Neural progenitor cell (in vitro differentiated cells): ENCODE measurements at regions not wholly inside any gene's neighbourhood (a gene's known extent, or its start where the extent isn't known, plus 50 kb on each side); places are given as distances from the start of the nearest gene placed in this dataset.

Experiments used
- DNase-seq: peaks from one replicate; pipeline ENCODE4 v3.0.0-alpha.2; 2016; ENCODE audit warnings: low spot score
- H2AFZ ChIP-seq: fragments of 200-600 bp; sonication (generic); replicated peaks from 2 replicates; pipeline ENCODE4 v1.6.1; 2016; ENCODE audit warnings: antibody characterized with exemption
- H3F3A ChIP-seq: fragments of 200-600 bp; sonication (generic); 2 replicates; pipeline ENCODE4 v1.6.1; 2016; ENCODE audit warnings: antibody characterized with exemption, low read depth
- H3K27ac ChIP-seq: fragments of 200-600 bp; sonication (generic); 2 replicates; pipeline ENCODE4 v1.5.1; 2016; ENCODE audit warnings: mild to moderate bottlenecking
- H3K27me3 ChIP-seq: fragments of 200-600 bp; sonication (generic); 2 replicates; pipeline ENCODE4 v1.6.1; 2016; ENCODE audit warnings: mild to moderate bottlenecking, moderate library complexity
- H3K36me3 ChIP-seq: fragments of 200-600 bp; sonication (generic); 2 replicates; pipeline ENCODE4 v1.5.1; 2016
- H3K4me1 ChIP-seq: fragments of 200-600 bp; sonication (generic); 2 replicates; pipeline ENCODE4 v1.6.1; 2016; ENCODE audit warnings: mixed run types
- H3K4me2 ChIP-seq: fragments of 200-600 bp; sonication (generic); 2 replicates; pipeline ENCODE4 v1.6.1; 2016
- H3K4me3 ChIP-seq: fragments of 200-600 bp; sonication (generic); 2 replicates; pipeline ENCODE4 v1.5.1; 2016
- H3K79me2 ChIP-seq: fragments of 200-600 bp; sonication (generic); 2 replicates; pipeline ENCODE4 v1.6.1; 2016; ENCODE audit warnings: low read depth
- H3K9ac ChIP-seq: fragments of 200-600 bp; sonication (generic); 2 replicates; pipeline ENCODE4 v1.6.1; 2016
- H3K9me3 ChIP-seq: fragments of 200-600 bp; sonication (generic); 2 replicates; pipeline ENCODE4 v1.5.1; 2016; ENCODE audit warnings: low read depth
- H4K20me1 ChIP-seq: fragments of 200-600 bp; sonication (generic); 2 replicates; pipeline ENCODE4 v1.6.1; 2016; ENCODE audit warnings: low read depth
- H3K27ac Mint-ChIP-seq: 3 replicates; pipeline ENCODE4 v1.8.0; 2021; ENCODE audit warnings: mixed read lengths
- H3K27me3 Mint-ChIP-seq: 2 replicates; pipeline ENCODE4 v1.8.0; 2022; ENCODE audit warnings: low read depth, mild to moderate bottlenecking, inconsistent platforms, moderate library complexity, mixed read lengths; ENCODE audit not compliant: insufficient read depth
- H3K36me3 Mint-ChIP-seq: 3 replicates; pipeline ENCODE4 v1.8.0; 2021; ENCODE audit warnings: mixed read lengths
- H3K4me1 Mint-ChIP-seq: 3 replicates; pipeline ENCODE4 v1.8.0; 2021; ENCODE audit warnings: mixed read lengths
- H3K4me3 Mint-ChIP-seq: 3 replicates; pipeline ENCODE4 v1.8.0; 2021; ENCODE audit warnings: mild to moderate bottlenecking, moderate library complexity, mixed read lengths
- H3K9me3 Mint-ChIP-seq: 3 replicates; pipeline ENCODE4 v1.8.0; 2020; ENCODE audit warnings: mixed read lengths
- CTCF ChIP-seq: fragments of 200-600 bp; sonication (generic); IDR thresholded peaks from 2 replicates; pipeline ENCODE4 v1.5.1; 2017; ENCODE audit warnings: antibody characterized with exemption, mild to moderate bottlenecking
- EZH2 ChIP-seq: fragments of 200-600 bp; sonication (generic); IDR thresholded peaks from 2 replicates; pipeline ENCODE4 v1.6.1; 2017; ENCODE audit warnings: antibody characterized with exemption, mild to moderate bottlenecking, moderate library complexity
- EZH2phosphoT487 ChIP-seq: fragments of 200-600 bp; sonication (generic); IDR thresholded peaks from 2 replicates; pipeline ENCODE4 v1.6.1; 2017; ENCODE audit warnings: antibody characterized with exemption

GRCh38 chr4:29390921-29391320 lies 1329.2 kb upstream of the PCDH7 start:
- H3K36me3 ChIP-seq, result no peaks in the 10 kb centered on the region
- Mint-ChIP-seq H3K4me3 (no peak overlapping the region), H3K36me3 (peaks cover 5% of the 10 kb centered on the region), H3K4me1 (no peaks in the 10 kb centered on the region), H3K27ac (no peak overlapping the region), H3K9me3 (peaks cover 17% of the 10 kb centered on the region), H3K27me3 (no peaks in the 10 kb centered on the region)
- H3K9me3 ChIP-seq, result peaks cover 4% of the 10 kb centered on the region
- H3K4me2 ChIP-seq, result no peak overlapping the region
- no peaks in the 10 kb centered on the region for H3K4me1 ChIP-seq
- no peaks in the 10 kb centered on the region for H3F3A ChIP-seq
- H4K20me1 ChIP-seq, result no peaks in the 10 kb centered on the region
- TF ChIP-seq CTCF (no peak), EZH2phosphoT487 (no peak), EZH2 (no peak)
- DNase-seq, result no peak
- H3K4me3 ChIP-seq, result no peak overlapping the region
- no peak overlapping the region for H2AFZ ChIP-seq
- no peak overlapping the region for H3K27ac ChIP-seq
- H3K79me2 ChIP-seq, result no peaks in the 10 kb centered on the region
- no peak overlapping the region for H3K9ac ChIP-seq
- H3K27me3 ChIP-seq, result no peaks in the 10 kb centered on the region

- Histone ChIP-seq H3K9ac (no peak overlapping the region), H3K36me3 (no peaks in the 10 kb centered on the region), H3K9me3 (no peaks in the 10 kb centered on the region), H3K4me2 (no peak overlapping the region), H3K79me2 (no peaks in the 10 kb centered on the region), H3K27me3 (no peaks in the 10 kb centered on the region), H3F3A (no peaks in the 10 kb centered on the region), H3K27ac (no peak overlapping the region), H4K20me1 (no peaks in the 10 kb centered on the region), H3K4me3 (no peak overlapping the region), H2AFZ (no peak overlapping the region), H3K4me1 (no peaks in the 10 kb centered on the region)
- Mint-ChIP-seq H3K36me3 (no peaks in the 10 kb centered on the region), H3K27me3 (no peaks in the 10 kb centered on the region), H3K4me1 (no peaks in the 10 kb centered on the region), H3K27ac (no peak overlapping the region), H3K4me3 (no peak overlapping the region), H3K9me3 (no peaks in the 10 kb centered on the region)
- no peak for DNase-seq
- no peak for TF ChIP-seq CTCF
- no peak for TF ChIP-seq EZH2phosphoT487
- no peak for TF ChIP-seq EZH2
Observed at GRCh38 chr4:29405116-29405515, 1315.1 kb upstream of the PCDH7 start.

GRCh38 chr4:29415771-29416170 lies 1304.4 kb upstream of the PCDH7 start:
- H3K4me3 Mint-ChIP-seq, result no peak overlapping the region
- Histone ChIP-seq H2AFZ (no peak overlapping the region), H3K9me3 (no peaks in the 10 kb centered on the region), H3K9ac (no peak overlapping the region), H3K27ac (no peak overlapping the region), H3K79me2 (no peaks in the 10 kb centered on the region), H3K4me3 (no peak overlapping the region), H3K27me3 (no peaks in the 10 kb centered on the region), H3K4me1 (no peaks in the 10 kb centered on the region), H3K36me3 (no peaks in the 10 kb centered on the region), H4K20me1 (no peaks in the 10 kb centered on the region), H3F3A (no peaks in the 10 kb centered on the region), H3K4me2 (no peak overlapping the region)
- H3K4me1 Mint-ChIP-seq, result no peaks in the 10 kb centered on the region
- H3K9me3 Mint-ChIP-seq, result no peaks in the 10 kb centered on the region
- DNase-seq, result no peak
- no peaks in the 10 kb centered on the region for H3K36me3 Mint-ChIP-seq
- H3K27me3 Mint-ChIP-seq, result no peaks in the 10 kb centered on the region
- TF ChIP-seq CTCF (no peak), EZH2 (no peak), EZH2phosphoT487 (no peak)
- H3K27ac Mint-ChIP-seq, result no peak overlapping the region
